ENCODE measurements at regions not wholly inside any gene's neighbourhood (a gene's known extent, or its start where the extent isn't known, plus 50 kb on each side); places are given as distances from the start of the nearest gene placed in this dataset.
A peak's percentile ranks its signal among the peaks of the same experiment; 100 is the strongest.

DNA sequence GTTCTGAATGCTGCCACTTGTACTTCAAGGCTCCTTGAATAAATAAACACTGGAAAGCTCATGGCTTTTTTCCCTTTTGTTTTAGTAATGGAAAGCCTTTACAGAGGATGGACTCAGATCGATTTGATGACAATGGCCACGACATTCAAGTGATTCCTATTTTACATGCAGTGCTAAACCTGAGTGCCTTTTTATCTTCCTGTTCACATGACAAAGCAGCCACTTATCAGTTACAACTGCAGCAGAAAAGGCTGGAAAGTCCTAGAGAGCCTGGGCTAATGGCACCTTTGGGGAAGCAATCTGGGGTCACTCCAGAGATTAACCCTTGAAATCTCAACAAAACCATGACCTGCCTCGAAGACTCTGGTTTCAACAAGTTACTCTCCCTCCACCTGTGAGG, 249.0 kb upstream of the AUTS2 start:
- H3K4ac ChIP-seq (replicated peaks; ENCODE audit: insufficient read length, low read depth, low read length) = no peak overlapping the region
- CTCF ChIA-PET (ENCODE audit: partially characterized antibody) = no interaction called here
- no peak overlapping the region for H2BK12ac ChIP-seq (ENCODE audit: low read depth, low read length)
- H3K36me3 ChIP-seq (ENCODE audit: control insufficient read depth in 2 of 4, insufficient read depth in 4 of 4, low read length in 3 of 4) = no peaks in the 10 kb centered on the region
- no peak overlapping the region for H3K23ac ChIP-seq (ENCODE audit: insufficient read length)
- no peak overlapping the region for H2BK15ac ChIP-seq (ENCODE audit: low read length)
- no peak overlapping the region for H4K91ac ChIP-seq (replicated peaks; ENCODE audit: insufficient read length, low read length)
- peak overlapping the region; percentile 83; the same call in 1 of the 2 replicates for H2AFZ ChIP-seq (ENCODE audit: low read length)
- TF ChIP-seq BACH1 (IDR thresholded peaks at IDR 0.05; ENCODE audit: low read length) (no peak), NANOG (IDR thresholded peaks at IDR 0.05; ENCODE audit: insufficient read depth, low read depth, low read length, poor library complexity, severe bottlenecking) (peak; percentile 70), RFX5 (IDR thresholded peaks at IDR 0.05; ENCODE audit: borderline replicate concordance, low read depth, low read length) (no peak)
- H3K9ac ChIP-seq (replicated peaks in 1 of 4; ENCODE audit: extremely low read depth in 1 of 4, low read depth in 3 of 4, low read length in 3 of 4) = no peak overlapping the region
- H2BK5ac ChIP-seq (ENCODE audit: low read depth, low read length) = no peak overlapping the region
- no peak overlapping the region for H3K4me3 ChIP-seq (ENCODE audit: extremely low read depth in 1 of 4, insufficient read depth in 2 of 4, low read depth in 3 of 4, low read length in 4 of 4)
- H3K4me1 ChIP-seq (replicated peaks in 1 of 4; ENCODE audit: control insufficient read depth in 3 of 4, insufficient read depth in 4 of 4, low read length in 3 of 4) = peaks cover 0 to 2% (median 0%) of the 10 kb centered on the region in 4 experiments; a peak in 2 of 7 replicates
- no peaks in the 10 kb centered on the region for H3K9me3 ChIP-seq (ENCODE audit: insufficient read depth in 2 of 2, low read depth in 1 of 2, low read length in 1 of 2)
- no peak overlapping the region for H2BK20ac ChIP-seq (ENCODE audit: low read length)
- no peaks in the 10 kb centered on the region for H3K27me3 ChIP-seq (replicated peaks in 1 of 4; ENCODE audit: control insufficient read depth in 3 of 4, extremely low read depth in 1 of 4, insufficient read depth in 3 of 4, low read length in 3 of 4)
- no peak overlapping the region for H3K56ac ChIP-seq (replicated peaks; ENCODE audit: insufficient read length, low read depth, low read length)
- no peak overlapping the region for H3K18ac ChIP-seq (ENCODE audit: extremely low read depth, low read length)
- H3K4me2 ChIP-seq (ENCODE audit: insufficient read depth in 1 of 2, low read depth in 2 of 2, low read length in 2 of 2) = 0 out of 4 replicates have a peak overlapping the region, but pooled peaks of 1 of the 2 experiments have one; percentile 1
- no peaks in the 10 kb centered on the region for H3K79me2 ChIP-seq (ENCODE audit: control insufficient read depth in 1 of 2, insufficient read depth in 2 of 2, low read length in 2 of 2)
- H3K27ac ChIP-seq (ENCODE audit: low read depth, low read length) = no peak overlapping the region
- H2BK120ac ChIP-seq (replicated peaks; ENCODE audit: low read depth, low read length) = no peak overlapping the region
- no peak overlapping the region for H4K5ac ChIP-seq (ENCODE audit: insufficient read length, low read depth, low read length)
- 52% methylated on average over 3 of the region's 3 CpGs; no CpG with 5 or more reads in 1 of the 2 experiments for WGBS, 2 experiments (ENCODE audit: extremely low coverage in 1 of 2, insufficient coverage in 1 of 2, insufficient read length in 1 of 2, insufficient replicate concordance in 2 of 2, low coverage in 1 of 2, low lambda C conversion rate in 2 of 2, missing lambda C conversion rate in 1 of 2)
- no peak overlapping the region for H2AK5ac ChIP-seq (ENCODE audit: low read depth, low read length)
- FAIRE-seq (no peak), DNase-seq (ENCODE audit: low read depth in 1 of 2, low spot score in 2 of 2) (peak in 1 of 2 experiments; percentile 9)
- H3K23me2 ChIP-seq (ENCODE audit: low read depth, low read length) = peaks cover 2% of the 10 kb centered on the region
- H4K20me1 ChIP-seq (replicated peaks in 1 of 2; ENCODE audit: control insufficient read depth in 1 of 2, insufficient read depth in 2 of 2, low read length in 2 of 2) = no peaks in the 10 kb centered on the region
- no peaks in the 10 kb centered on the region for H3K79me1 ChIP-seq (ENCODE audit: low read depth, low read length)
- H4K8ac ChIP-seq (ENCODE audit: extremely low read depth, insufficient read depth, low read length) = no peak overlapping the region
- POLR2A ChIA-PET (ENCODE audit: partially characterized antibody) = no interaction called here
- H3K14ac ChIP-seq (ENCODE audit: insufficient read length) = no peak overlapping the region

Data from H1 (cell line).